ENCODE measurements at regions not wholly inside any gene's neighbourhood (a gene's known extent, or its start where the extent isn't known, plus 50 kb on each side); places are given as distances from the start of the nearest gene placed in this dataset.

- H2BK120ac ChIP-seq (replicated peaks; ENCODE audit: low read depth, low read length), result no peak overlapping the region
- peak overlapping the region; percentile 54 for H2AFZ ChIP-seq (ENCODE audit: low read length)
- no peak overlapping the region for H3K23ac ChIP-seq (ENCODE audit: insufficient read length)
- H4K91ac ChIP-seq (replicated peaks; ENCODE audit: insufficient read length, low read length), result no peak overlapping the region
- POLR2A ChIA-PET (ENCODE audit: partially characterized antibody), result interaction anchor here (1.1 to 1.4 kb wide), 3 partner anchors 9 to 55 kb away, joined by 3 to 7 read pairs (median 5); no protein-coding TSS in a partner anchor
- H3K4me1 ChIP-seq (replicated peaks in 1 of 4; ENCODE audit: control insufficient read depth in 3 of 4, insufficient read depth in 4 of 4, low read length in 3 of 4), result no peaks in the 10 kb centered on the region
- no peaks in the 10 kb centered on the region for H3K79me1 ChIP-seq (ENCODE audit: low read depth, low read length)
- no peaks in the 10 kb centered on the region for H3K79me2 ChIP-seq (ENCODE audit: control insufficient read depth in 1 of 2, insufficient read depth in 2 of 2, low read length in 2 of 2)
- H2AK5ac ChIP-seq (ENCODE audit: low read depth, low read length), result no peak overlapping the region
- peak overlapping the region in 1 of 4 experiments; percentile 23; a peak in 1 of 8 replicates for H3K4me3 ChIP-seq (ENCODE audit: extremely low read depth in 1 of 4, insufficient read depth in 2 of 4, low read depth in 3 of 4, low read length in 4 of 4)
- H4K8ac ChIP-seq (ENCODE audit: extremely low read depth, insufficient read depth, low read length), result no peak overlapping the region
- H3K36me3 ChIP-seq (ENCODE audit: control insufficient read depth in 2 of 4, insufficient read depth in 4 of 4, low read length in 3 of 4), result no peaks in the 10 kb centered on the region
- no peak overlapping the region for H3K14ac ChIP-seq (ENCODE audit: insufficient read length)
- no peaks in the 10 kb centered on the region for H4K20me1 ChIP-seq (replicated peaks in 1 of 2; ENCODE audit: control insufficient read depth in 1 of 2, insufficient read depth in 2 of 2, low read length in 2 of 2)
- 63% methylated on average over 4 of the region's 4 CpGs; no CpG with 5 or more reads in 1 of the 2 experiments for WGBS, 2 experiments (ENCODE audit: extremely low coverage in 1 of 2, insufficient coverage in 1 of 2, insufficient read length in 1 of 2, insufficient replicate concordance in 2 of 2, low coverage in 1 of 2, low lambda C conversion rate in 2 of 2, missing lambda C conversion rate in 1 of 2)
- no peak overlapping the region for H3K56ac ChIP-seq (replicated peaks; ENCODE audit: insufficient read length, low read depth, low read length)
- CTCF ChIA-PET (ENCODE audit: partially characterized antibody), result no interaction called here
- DNase-seq (ENCODE audit: low read depth in 1 of 2, low spot score in 2 of 2) (peak in 1 of 2 experiments; percentile 23), FAIRE-seq (no peak)
- H3K9me3 ChIP-seq (ENCODE audit: insufficient read depth in 2 of 2, low read depth in 1 of 2, low read length in 1 of 2), result no peaks in the 10 kb centered on the region
- H2BK12ac ChIP-seq (ENCODE audit: low read depth, low read length), result no peak overlapping the region
- H3K27ac ChIP-seq (ENCODE audit: low read depth, low read length), result 0 out of 2 replicates have a peak overlapping the region, but pooled peaks have one; percentile 6
- H3K18ac ChIP-seq (ENCODE audit: extremely low read depth, low read length), result no peak overlapping the region
- no peak overlapping the region for H2BK20ac ChIP-seq (ENCODE audit: low read length)
- H3K4me2 ChIP-seq (ENCODE audit: insufficient read depth in 1 of 2, low read depth in 2 of 2, low read length in 2 of 2), result 0 out of 4 replicates have a peak overlapping the region, but pooled peaks of 1 of the 2 experiments have one; percentile 4
- no peak overlapping the region for H3K9ac ChIP-seq (replicated peaks in 1 of 4; ENCODE audit: extremely low read depth in 1 of 4, low read depth in 3 of 4, low read length in 3 of 4)
- H2BK15ac ChIP-seq (ENCODE audit: low read length), result no peak overlapping the region
- H3K23me2 ChIP-seq (ENCODE audit: low read depth, low read length), result no peaks in the 10 kb centered on the region
- H2BK5ac ChIP-seq (ENCODE audit: low read depth, low read length), result no peak overlapping the region
- no peak overlapping the region for H4K5ac ChIP-seq (ENCODE audit: insufficient read length, low read depth, low read length)
- no peaks in the 10 kb centered on the region for H3K27me3 ChIP-seq (replicated peaks in 1 of 4; ENCODE audit: control insufficient read depth in 3 of 4, extremely low read depth in 1 of 4, insufficient read depth in 3 of 4, low read length in 3 of 4)
- no peak overlapping the region for H3K4ac ChIP-seq (replicated peaks; ENCODE audit: insufficient read length, low read depth, low read length)
- no peak for TF ChIP-seq YY1 (IDR thresholded peaks at IDR 0.05; ENCODE audit: low read depth, low read length)
- TF ChIP-seq EGR1 (IDR thresholded peaks at IDR 0.05; ENCODE audit: borderline replicate concordance, low read depth, low read length), result no peak
- no peak for TF ChIP-seq ATF3 (IDR thresholded peaks at IDR 0.05; ENCODE audit: insufficient read depth, low read depth, low read length)
These were observed 431.1 kb upstream of the CDH19 start for GRCh38 chr18:67035026-67035425.

Measured in H1 (cell line).